ENCODE measurements at regions not wholly inside any gene's neighbourhood (a gene's known extent, or its start where the extent isn't known, plus 50 kb on each side); places are given as distances from the start of the nearest gene placed in this dataset.

DNA sequence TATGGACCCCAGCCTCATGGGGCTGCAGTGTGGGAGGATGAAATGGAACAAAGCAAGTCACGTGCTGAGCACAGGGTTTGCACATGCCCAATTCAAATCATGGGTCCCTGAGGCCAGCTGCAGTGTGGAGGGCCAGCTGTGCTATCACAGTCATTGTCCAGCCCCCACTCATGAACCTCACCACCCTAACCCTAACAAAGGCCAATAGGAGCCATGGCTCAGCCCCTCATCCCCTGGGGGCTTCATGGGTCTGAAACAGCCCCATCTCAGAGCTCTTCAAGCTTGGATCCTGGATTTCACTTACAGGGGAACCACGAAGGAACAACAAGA is 125.6 kb upstream of the MAFB start:
- TF ChIP-seq, protein P1, sequence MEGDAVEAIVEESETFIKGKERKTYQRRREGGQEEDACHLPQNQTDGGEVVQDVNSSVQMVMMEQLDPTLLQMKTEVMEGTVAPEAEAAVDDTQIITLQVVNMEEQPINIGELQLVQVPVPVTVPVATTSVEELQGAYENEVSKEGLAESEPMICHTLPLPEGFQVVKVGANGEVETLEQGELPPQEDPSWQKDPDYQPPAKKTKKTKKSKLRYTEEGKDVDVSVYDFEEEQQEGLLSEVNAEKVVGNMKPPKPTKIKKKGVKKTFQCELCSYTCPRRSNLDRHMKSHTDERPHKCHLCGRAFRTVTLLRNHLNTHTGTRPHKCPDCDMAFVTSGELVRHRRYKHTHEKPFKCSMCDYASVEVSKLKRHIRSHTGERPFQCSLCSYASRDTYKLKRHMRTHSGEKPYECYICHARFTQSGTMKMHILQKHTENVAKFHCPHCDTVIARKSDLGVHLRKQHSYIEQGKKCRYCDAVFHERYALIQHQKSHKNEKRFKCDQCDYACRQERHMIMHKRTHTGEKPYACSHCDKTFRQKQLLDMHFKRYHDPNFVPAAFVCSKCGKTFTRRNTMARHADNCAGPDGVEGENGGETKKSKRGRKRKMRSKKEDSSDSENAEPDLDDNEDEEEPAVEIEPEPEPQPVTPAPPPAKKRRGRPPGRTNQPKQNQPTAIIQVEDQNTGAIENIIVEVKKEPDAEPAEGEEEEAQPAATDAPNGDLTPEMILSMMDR (conservative IDR thresholded peaks at IDR 0.05; ENCODE audit: low read depth, low read length), result no peak
- DNase-seq (ENCODE audit: low read depth), result no peak
- H3K4me3 ChIP-seq (ENCODE audit: low read depth, low read length), result no peak overlapping the region

DNA sequence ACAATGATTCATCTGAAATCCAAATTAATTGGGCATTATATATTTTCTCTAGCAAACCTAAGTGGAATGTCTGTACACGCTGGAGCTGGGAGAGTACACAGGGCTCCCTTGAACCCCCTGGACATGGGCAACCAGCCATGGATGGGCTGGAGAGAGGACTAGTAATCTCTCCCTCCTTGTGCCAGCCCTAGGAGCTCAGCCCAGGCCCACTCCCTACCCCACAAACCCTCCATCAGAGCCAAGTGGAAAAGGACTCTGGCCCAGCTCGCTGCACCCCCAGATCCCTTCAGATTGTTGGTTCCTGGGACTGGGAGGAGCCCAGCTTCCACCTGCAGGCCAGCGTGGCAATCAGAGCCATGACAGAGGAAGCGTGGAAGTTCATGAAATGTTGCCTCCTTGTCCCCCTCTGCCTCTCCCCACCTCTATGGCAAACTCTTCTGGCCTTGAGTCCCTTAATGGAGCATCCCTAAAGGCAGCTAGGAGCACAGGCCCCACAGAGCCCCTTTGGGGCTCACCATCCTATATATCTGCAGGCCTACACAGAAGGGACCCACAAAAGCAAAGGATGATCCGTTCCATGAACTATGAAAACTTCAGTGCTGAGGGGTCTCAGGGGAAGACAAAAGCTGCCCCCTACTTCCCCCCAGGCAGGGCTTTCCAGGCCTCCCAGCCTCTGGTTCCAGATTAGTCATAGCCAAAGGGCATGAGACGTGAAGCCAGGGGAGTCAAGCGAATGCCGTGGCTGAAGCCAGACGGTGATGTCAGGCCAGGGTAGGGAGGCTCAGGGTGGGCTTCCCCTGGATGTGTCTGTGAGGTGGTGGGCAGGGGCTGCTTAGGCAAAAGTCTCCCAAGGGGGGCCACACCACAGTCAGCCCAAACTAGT is 126.4 kb upstream of the MAFB start:
- TF ChIP-seq, protein P1 (conservative IDR thresholded peaks at IDR 0.05; ENCODE audit: low read depth, low read length), result no peak
- H3K4me3 ChIP-seq (ENCODE audit: low read depth, low read length), result no peak overlapping the region
- DNase-seq (ENCODE audit: low read depth), result no peak

DNA sequence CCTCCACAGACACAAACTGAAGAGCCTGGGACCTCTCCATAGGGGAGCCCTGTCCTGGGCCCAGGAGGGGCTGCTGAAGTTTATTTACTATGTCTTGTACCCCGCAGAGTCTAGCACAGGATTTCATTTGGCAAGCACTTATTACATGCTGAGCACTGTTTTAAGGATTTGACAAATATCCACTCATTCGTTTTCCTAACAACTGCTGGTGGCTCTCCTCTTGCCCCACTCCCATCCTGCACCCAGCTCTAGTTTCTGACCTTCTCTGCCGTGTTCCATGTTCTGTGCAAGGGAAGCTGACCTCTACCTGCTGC is 127.0 kb upstream of the MAFB start:
- H3K4me3 ChIP-seq (ENCODE audit: low read depth, low read length), result no peak overlapping the region
- TF ChIP-seq, protein P1 (conservative IDR thresholded peaks at IDR 0.05; ENCODE audit: low read depth, low read length), result no peak
- DNase-seq (ENCODE audit: low read depth), result no peak

DNA sequence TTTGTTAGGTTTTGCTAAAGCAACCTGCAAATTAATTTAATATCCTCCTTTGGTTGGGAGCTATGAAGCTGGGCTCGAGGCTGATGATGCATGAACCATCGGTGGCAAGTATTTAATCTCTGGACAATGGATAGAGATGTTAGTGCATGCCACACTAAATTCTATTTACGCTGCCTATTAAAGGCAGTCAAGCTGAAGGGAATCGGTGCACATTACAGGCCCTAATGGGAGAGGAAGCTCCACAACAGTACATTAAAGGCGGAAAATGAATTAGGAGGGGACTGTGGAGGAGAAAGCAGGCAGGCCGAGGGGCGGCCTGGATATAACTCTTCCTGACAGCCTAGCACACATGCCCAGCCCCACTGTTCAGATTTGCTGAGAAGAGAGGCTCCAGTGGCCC is 132.4 kb upstream of the MAFB start:
- TF ChIP-seq, protein P1 (conservative IDR thresholded peaks at IDR 0.05; ENCODE audit: low read depth, low read length), result no peak
- no peak overlapping the region for H3K4me3 ChIP-seq (ENCODE audit: low read depth, low read length)

DNA sequence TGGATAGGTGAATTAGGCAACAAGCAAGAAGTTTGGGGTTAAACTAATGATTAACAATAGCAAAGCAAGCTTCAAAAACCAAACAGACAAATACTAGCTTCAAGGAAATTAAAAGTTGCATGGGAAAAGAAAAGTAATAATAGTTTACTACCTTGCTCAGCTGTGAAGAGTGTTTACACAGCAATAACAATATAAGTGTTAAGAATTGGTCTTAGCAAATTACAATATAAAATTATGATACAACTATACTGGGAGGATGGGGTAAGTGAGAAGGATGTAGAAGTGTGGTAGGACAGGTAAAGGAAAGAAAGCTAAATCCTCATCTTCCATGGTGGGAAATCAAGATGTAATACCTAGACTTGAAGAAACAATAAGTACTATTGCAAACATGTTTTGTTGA is 137.7 kb upstream of the MAFB start:
- TF ChIP-seq, protein P1 (conservative IDR thresholded peaks at IDR 0.05; ENCODE audit: low read depth, low read length), result no peak

More for the DNA sequence above, 132.4 kb upstream of the MAFB start:
- DNase-seq (ENCODE audit: low read depth), result no peak

DNA sequence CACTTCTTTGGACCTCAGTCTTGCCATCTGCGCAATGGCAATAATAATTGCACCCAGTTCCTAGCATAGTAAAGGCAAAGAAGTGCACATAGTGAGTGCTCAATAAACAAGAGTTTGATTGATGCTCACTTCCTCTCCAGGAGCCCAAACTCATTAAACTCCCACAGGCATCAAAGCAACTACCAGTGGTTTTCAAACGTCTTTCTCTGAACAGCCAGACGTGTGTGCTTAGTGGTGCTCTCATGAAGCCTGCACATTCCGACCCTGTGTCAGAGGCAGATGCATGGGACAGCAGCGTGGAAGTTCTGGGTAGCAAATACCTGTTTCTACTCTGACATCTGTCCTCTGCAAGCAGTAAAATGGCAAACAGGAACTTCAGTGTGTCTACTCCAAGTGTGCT is 146.3 kb upstream of the MAFB start:
- no peak for DNase-seq (ENCODE audit: low read depth)
- TF ChIP-seq, protein P1 (conservative IDR thresholded peaks at IDR 0.05; ENCODE audit: low read depth, low read length), result no peak
- H3K4me3 ChIP-seq (ENCODE audit: low read depth, low read length), result no peak overlapping the region

More for the DNA sequence above, 137.7 kb upstream of the MAFB start:
- DNase-seq (ENCODE audit: low read depth), result no peak
- no peak overlapping the region for H3K4me3 ChIP-seq (ENCODE audit: low read depth, low read length)

DNA sequence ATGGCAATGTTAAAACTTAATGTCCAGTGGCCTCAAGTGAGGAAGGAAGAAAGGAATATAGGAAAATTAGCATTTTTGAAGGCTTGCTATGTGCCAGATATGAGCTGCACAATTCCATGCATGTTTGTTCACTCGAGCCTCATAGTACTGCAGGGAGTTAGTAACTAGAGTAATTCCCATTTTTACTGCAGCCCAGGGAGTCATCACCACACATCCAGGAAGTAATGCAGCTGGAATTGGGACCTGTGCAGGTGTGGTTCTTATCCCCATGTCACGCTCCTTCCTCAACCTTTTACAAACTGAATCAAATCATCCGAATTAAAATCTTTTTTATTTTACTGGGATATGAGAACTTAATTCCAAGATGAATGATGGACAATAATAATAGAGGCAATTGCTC is 149.5 kb upstream of the MAFB start:
- H3K4me3 ChIP-seq (ENCODE audit: low read depth, low read length), result no peak overlapping the region
- DNase-seq (ENCODE audit: low read depth), result no peak
- TF ChIP-seq, protein P1 (conservative IDR thresholded peaks at IDR 0.05; ENCODE audit: low read depth, low read length), result no peak

All from epithelial cell of proximal tubule (primary cell).